ENCODE measurements at regions not wholly inside any gene's neighbourhood (a gene's known extent, or its start where the extent isn't known, plus 50 kb on each side); places are given as distances from the start of the nearest gene placed in this dataset.

- no peak for ATAC-seq
These were observed 394.4 kb downstream of the CDH26 start for GRCh38 chr20:60352596-60352995.

GRCh38 chr20:60354024-60354580 is 395.9 kb downstream of the CDH26 start:
- no peaks in the 10 kb centered on the region for H3K36me3 Mint-ChIP-seq
- no peak overlapping the region for H3K27ac Mint-ChIP-seq
- no peaks in the 10 kb centered on the region for H3K9me3 Mint-ChIP-seq
- DNase-seq (ENCODE audit: low spot score) (no peak), ATAC-seq (no peak)
- H3K4me1 Mint-ChIP-seq (ENCODE audit: low read depth in 2 of 2) = no peaks in the 10 kb centered on the region
- H3K4me3 Mint-ChIP-seq = no peak overlapping the region
- H3K27me3 Mint-ChIP-seq = no peaks in the 10 kb centered on the region

More at GRCh38 chr20:60352596-60352995, 394.4 kb downstream of the CDH26 start:
- Mint-ChIP-seq H3K27me3 (no peaks in the 10 kb centered on the region), H3K36me3 (no peaks in the 10 kb centered on the region), H3K9me3 (no peaks in the 10 kb centered on the region), H3K27ac (no peak overlapping the region), H3K4me3 (no peak overlapping the region), H3K4me1 (ENCODE audit: low read depth in 2 of 2) (no peaks in the 10 kb centered on the region)
- DNase-seq (ENCODE audit: low spot score) = no peak

GRCh38 chr20:60358101-60358500 is 399.9 kb downstream of the CDH26 start:
- DNase-seq (ENCODE audit: low spot score) = no peak
- no peak for ATAC-seq
- Mint-ChIP-seq H3K27ac (no peak overlapping the region), H3K9me3 (no peaks in the 10 kb centered on the region), H3K27me3 (no peaks in the 10 kb centered on the region), H3K4me3 (no peak overlapping the region), H3K36me3 (no peaks in the 10 kb centered on the region), H3K4me1 (ENCODE audit: low read depth in 2 of 2) (no peaks in the 10 kb centered on the region)

- ATAC-seq = no peak
- Mint-ChIP-seq H3K27me3 (no peaks in the 10 kb centered on the region), H3K36me3 (no peaks in the 10 kb centered on the region), H3K27ac (no peak overlapping the region), H3K4me1 (ENCODE audit: low read depth in 2 of 2) (no peaks in the 10 kb centered on the region), H3K9me3 (no peaks in the 10 kb centered on the region), H3K4me3 (no peak overlapping the region)
- no peak for DNase-seq (ENCODE audit: low spot score)
These were observed 400.8 kb downstream of the CDH26 start for GRCh38 chr20:60359010-60359409.

GRCh38 chr20:60361761-60362395 is 403.7 kb downstream of the CDH26 start:
- ATAC-seq = no peak
- H3K27me3 Mint-ChIP-seq = no peaks in the 10 kb centered on the region
- no peak for DNase-seq (ENCODE audit: low spot score)
- H3K4me3 Mint-ChIP-seq = no peak overlapping the region
- no peaks in the 10 kb centered on the region for H3K9me3 Mint-ChIP-seq
- no peaks in the 10 kb centered on the region for H3K4me1 Mint-ChIP-seq (ENCODE audit: low read depth in 2 of 2)
- no peaks in the 10 kb centered on the region for H3K36me3 Mint-ChIP-seq
- no peak overlapping the region for H3K27ac Mint-ChIP-seq

- Mint-ChIP-seq H3K36me3 (no peaks in the 10 kb centered on the region), H3K27me3 (no peaks in the 10 kb centered on the region), H3K4me3 (no peak overlapping the region), H3K4me1 (ENCODE audit: low read depth in 2 of 2) (no peaks in the 10 kb centered on the region), H3K9me3 (no peaks in the 10 kb centered on the region), H3K27ac (no peak overlapping the region)
- no peak for ATAC-seq
- no peak for DNase-seq (ENCODE audit: low spot score)
These were observed 404.3 kb downstream of the CDH26 start for GRCh38 chr20:60362531-60362930.

GRCh38 chr20:60363698-60364097 is 405.5 kb downstream of the CDH26 start:
- no peaks in the 10 kb centered on the region for H3K4me1 Mint-ChIP-seq (ENCODE audit: low read depth in 2 of 2)
- H3K36me3 Mint-ChIP-seq = no peaks in the 10 kb centered on the region
- DNase-seq (ENCODE audit: low spot score) (no peak), ATAC-seq (no peak)
- H3K9me3 Mint-ChIP-seq = no peaks in the 10 kb centered on the region
- H3K27ac Mint-ChIP-seq = no peak overlapping the region
- peaks cover 3 to 8% of the 10 kb centered on the region in 2 donors for H3K27me3 Mint-ChIP-seq
- H3K4me3 Mint-ChIP-seq = no peak overlapping the region

GRCh38 chr20:60365064-60365666 is 406.9 kb downstream of the CDH26 start:
- DNase-seq (ENCODE audit: low spot score) (no peak), ATAC-seq (peak in 1 of 2 donors; percentile 11)
- Mint-ChIP-seq H3K9me3 (no peaks in the 10 kb centered on the region), H3K4me1 (ENCODE audit: low read depth in 2 of 2) (no peaks in the 10 kb centered on the region), H3K36me3 (no peaks in the 10 kb centered on the region), H3K4me3 (no peak overlapping the region), H3K27me3 (peaks cover 8 to 15% of the 10 kb centered on the region in 2 donors), H3K27ac (no peak overlapping the region)

- Mint-ChIP-seq H3K27ac (no peak overlapping the region), H3K9me3 (no peaks in the 10 kb centered on the region)
These were observed 407.7 kb downstream of the CDH26 start for GRCh38 chr20:60365882-60366281.

GRCh38 chr20:60371384-60371783 is 413.2 kb downstream of the CDH26 start:
- no peak for DNase-seq (ENCODE audit: low spot score)
- Mint-ChIP-seq H3K9me3 (no peaks in the 10 kb centered on the region), H3K4me1 (ENCODE audit: low read depth in 2 of 2) (peaks cover 9% of the 10 kb centered on the region in 2 donors)

More at GRCh38 chr20:60365882-60366281, 407.7 kb downstream of the CDH26 start:
- peaks cover 8 to 15% of the 10 kb centered on the region in 2 donors for H3K27me3 Mint-ChIP-seq
- H3K36me3 Mint-ChIP-seq = no peaks in the 10 kb centered on the region
- H3K4me1 Mint-ChIP-seq (ENCODE audit: low read depth in 2 of 2) = no peaks in the 10 kb centered on the region
- ATAC-seq (no peak), DNase-seq (ENCODE audit: low spot score) (no peak)
- no peak overlapping the region for H3K4me3 Mint-ChIP-seq

GRCh38 chr20:60372275-60372674 is 414.1 kb downstream of the CDH26 start:
- ATAC-seq (no peak), DNase-seq (ENCODE audit: low spot score) (no peak)
- H3K9me3 Mint-ChIP-seq = no peaks in the 10 kb centered on the region
- peaks cover 9% of the 10 kb centered on the region in 2 donors for H3K4me1 Mint-ChIP-seq (ENCODE audit: low read depth in 2 of 2)
- peak overlapping the region in 1 of 2 donors; percentile 10 for H3K27ac Mint-ChIP-seq
- peaks cover 5% of the 10 kb centered on the region for H3K36me3 Mint-ChIP-seq
- H3K4me3 Mint-ChIP-seq = no peak overlapping the region
- peaks cover 24 to 32% of the 10 kb centered on the region in 2 donors for H3K27me3 Mint-ChIP-seq

More at GRCh38 chr20:60371384-60371783, 413.2 kb downstream of the CDH26 start:
- H3K27me3 Mint-ChIP-seq = peaks cover 16 to 23% of the 10 kb centered on the region in 2 donors
- H3K36me3 Mint-ChIP-seq = no peaks in the 10 kb centered on the region
- no peak overlapping the region for H3K27ac Mint-ChIP-seq
- no peak for ATAC-seq
- H3K4me3 Mint-ChIP-seq = no peak overlapping the region

GRCh38 chr20:60372822-60373221 is 414.6 kb downstream of the CDH26 start:
- DNase-seq (ENCODE audit: low spot score) = no peak
- Mint-ChIP-seq H3K4me1 (ENCODE audit: low read depth in 2 of 2) (peaks cover 9% of the 10 kb centered on the region in 2 donors), H3K36me3 (peaks cover 6% of the 10 kb centered on the region), H3K9me3 (no peaks in the 10 kb centered on the region), H3K27ac (peak overlapping the region in 1 of 2 donors; percentile 10), H3K27me3 (peaks cover 22 to 36% of the 10 kb centered on the region in 2 donors), H3K4me3 (no peak overlapping the region)
- peak; percentile 38 to 45 for ATAC-seq

GRCh38 chr20:60378620-60379019 is 420.4 kb downstream of the CDH26 start:
- no peak for DNase-seq (ENCODE audit: low spot score)
- Mint-ChIP-seq H3K27me3 (peaks cover 25 to 40% of the 10 kb centered on the region in 2 donors), H3K27ac (no peak overlapping the region), H3K36me3 (peaks cover 15% of the 10 kb centered on the region), H3K4me1 (ENCODE audit: low read depth in 2 of 2) (no peaks in the 10 kb centered on the region), H3K4me3 (no peak overlapping the region), H3K9me3 (no peaks in the 10 kb centered on the region)
- no peak for ATAC-seq

GRCh38 chr20:60381643-60382400 is 423.6 kb downstream of the CDH26 start:
- DNase-seq (ENCODE audit: low spot score) (no peak), ATAC-seq (no peak)
- Mint-ChIP-seq H3K9me3 (no peaks in the 10 kb centered on the region), H3K4me1 (ENCODE audit: low read depth in 2 of 2) (no peaks in the 10 kb centered on the region), H3K27me3 (peaks cover 16 to 27% of the 10 kb centered on the region in 2 donors), H3K27ac (no peak overlapping the region), H3K4me3 (no peak overlapping the region), H3K36me3 (peaks cover 14% of the 10 kb centered on the region)

All from natural killer cell treated with Interleukin-12 subunit alpha and Interleukin-12 subunit beta and Interleukin-15 and Interleukin-18, amount 100 ng/mL, for 72 hours (primary cell).